ENCODE measurements at regions not wholly inside any gene's neighbourhood (a gene's known extent, or its start where the extent isn't known, plus 50 kb on each side); places are given as distances from the start of the nearest gene placed in this dataset.

GRCh38 chr18:45119876-45120275, 439.2 kb downstream of the SETBP1 start:
- TF ChIP-seq CTCF (IDR thresholded peaks at IDR 0.05; ENCODE audit: low read length, missing control alignments) = no peak
- no peak for DNase-seq (ENCODE audit: low read depth)
- no peak overlapping the region for H3K4me3 ChIP-seq (replicated peaks; ENCODE audit: low read depth, low read length)

GRCh38 chr18:45121146-45121545, 440.5 kb downstream of the SETBP1 start:
- H3K4me3 ChIP-seq (replicated peaks; ENCODE audit: low read depth, low read length) = no peak overlapping the region
- no peak for DNase-seq (ENCODE audit: low read depth)
- TF ChIP-seq CTCF (IDR thresholded peaks at IDR 0.05; ENCODE audit: low read length, missing control alignments) = no peak

GRCh38 chr18:45122506-45122905, 441.8 kb downstream of the SETBP1 start:
- no peak for DNase-seq (ENCODE audit: low read depth)
- TF ChIP-seq CTCF (IDR thresholded peaks at IDR 0.05; ENCODE audit: low read length, missing control alignments) = no peak
- H3K4me3 ChIP-seq (replicated peaks; ENCODE audit: low read depth, low read length) = no peak overlapping the region

DNA sequence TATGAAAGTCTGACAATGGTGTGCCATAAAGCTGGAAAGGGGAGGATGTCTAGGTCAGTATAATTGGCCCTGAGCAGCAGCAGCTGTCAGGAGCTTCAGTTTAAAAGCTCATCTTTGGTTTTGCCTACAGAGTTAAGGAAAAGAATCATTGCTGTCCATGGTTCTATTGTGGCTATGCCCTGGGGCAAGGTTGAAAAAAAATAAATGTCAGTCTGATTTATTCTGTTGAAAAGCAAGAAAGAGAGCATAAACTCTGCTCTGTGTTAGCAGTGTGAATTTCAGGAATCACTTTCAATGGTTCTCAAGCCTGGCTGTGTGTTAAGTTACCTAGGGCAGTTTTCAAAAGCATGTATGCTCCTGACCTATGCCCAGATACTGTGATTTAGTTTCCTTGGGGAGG, 446.7 kb downstream of the SETBP1 start:
- no peak for TF ChIP-seq CTCF (IDR thresholded peaks at IDR 0.05; ENCODE audit: low read length, missing control alignments)
- H3K4me3 ChIP-seq (replicated peaks; ENCODE audit: low read depth, low read length) = no peak overlapping the region
- DNase-seq (ENCODE audit: low read depth) = no peak

DNA sequence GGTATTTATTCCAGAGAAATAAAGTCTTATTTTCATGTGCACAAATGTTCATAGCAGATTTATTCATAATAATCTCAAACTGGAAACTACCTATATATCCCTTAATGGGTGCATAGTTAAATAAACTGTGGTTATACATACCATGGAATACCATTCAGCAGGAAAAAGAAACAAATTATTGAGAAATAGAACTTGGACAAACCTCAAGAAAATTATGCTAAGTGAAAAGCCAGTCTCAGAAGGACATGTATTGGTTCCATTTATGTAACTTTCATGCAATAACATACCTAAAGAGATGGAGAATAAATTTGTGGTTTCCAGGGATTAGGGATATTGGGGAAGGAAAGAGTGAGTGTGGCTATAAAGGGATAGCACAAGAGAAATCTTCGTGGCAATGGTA, 452.6 kb downstream of the SETBP1 start:
- TF ChIP-seq CTCF (IDR thresholded peaks at IDR 0.05; ENCODE audit: low read length, missing control alignments) = no peak
- no peak overlapping the region for H3K4me3 ChIP-seq (replicated peaks; ENCODE audit: low read depth, low read length)
- DNase-seq (ENCODE audit: low read depth) = no peak

DNA sequence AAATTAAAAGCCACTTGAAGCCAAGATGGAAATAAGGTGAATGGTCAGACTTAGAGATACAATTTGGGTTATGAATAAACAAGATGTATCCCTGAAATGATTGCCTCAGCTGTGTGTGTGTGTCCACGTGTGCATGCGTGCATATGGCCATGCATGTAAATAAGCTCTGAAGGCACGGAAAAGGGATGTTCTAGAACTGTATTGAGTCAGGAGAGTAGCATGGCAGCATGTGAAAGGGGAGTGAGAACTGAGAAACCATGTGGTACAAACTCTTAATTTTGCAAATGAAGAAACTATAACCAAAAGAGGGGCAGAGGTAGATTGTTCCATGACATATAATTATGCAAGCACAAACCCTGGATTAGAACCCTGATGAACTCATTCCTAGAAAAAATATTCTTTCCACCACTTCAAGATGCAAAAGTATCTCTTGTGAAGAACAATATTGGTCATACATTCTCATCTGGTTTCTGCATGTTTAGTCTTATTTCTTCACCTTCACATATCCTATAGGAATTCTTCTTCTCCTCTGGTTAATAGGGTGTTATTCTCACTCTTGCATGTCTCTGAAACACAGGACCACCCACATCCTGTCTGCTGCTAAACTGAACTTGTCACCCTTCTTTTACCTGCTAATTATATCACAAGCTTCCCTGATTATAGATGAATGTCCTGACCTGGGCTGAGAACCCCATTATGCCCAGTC, 455.8 kb downstream of the SETBP1 start:
- H3K4me3 ChIP-seq (replicated peaks; ENCODE audit: low read depth, low read length) = no peak overlapping the region
- no peak for DNase-seq (ENCODE audit: low read depth)
- no peak for TF ChIP-seq CTCF (IDR thresholded peaks at IDR 0.05; ENCODE audit: low read length, missing control alignments)

DNA sequence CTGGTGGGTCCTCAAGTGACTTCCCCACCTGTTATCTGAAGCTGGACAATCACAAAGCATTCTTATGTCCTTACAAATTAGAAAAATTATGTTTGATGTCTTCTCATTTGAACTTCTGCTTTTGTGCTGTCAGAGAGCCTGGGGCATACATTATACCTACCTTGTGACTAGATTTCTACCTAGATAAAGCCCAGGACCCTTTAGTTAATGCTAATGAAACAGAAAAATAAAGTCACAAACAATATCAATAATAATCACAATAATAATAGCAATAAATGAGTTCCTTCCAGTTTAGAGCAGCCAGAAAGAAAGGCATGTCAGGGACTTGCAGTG, 456.4 kb downstream of the SETBP1 start:
- DNase-seq (ENCODE audit: low read depth) = no peak
- TF ChIP-seq CTCF (IDR thresholded peaks at IDR 0.05; ENCODE audit: low read length, missing control alignments) = no peak
- no peak overlapping the region for H3K4me3 ChIP-seq (replicated peaks; ENCODE audit: low read depth, low read length)
